Stimulated activated CD4-positive, alpha-beta T cell treated with anti-CD3 and anti-CD28 coated beads, TNF-alpha, amount 100 ng/mL, for 24 hours (primary cell): ENCODE measurements at regions not wholly inside any gene's neighbourhood (a gene's known extent, or its start where the extent isn't known, plus 50 kb on each side); places are given as distances from the start of the nearest gene placed in this dataset.

Source experiments
- DNase-seq, 3 experiments: peaks; one replicate each; pipeline ENCODE4 v3.0.0-alpha.2; 2020; ENCODE audit warnings: low read depth in 3 of 3

- no peak for DNase-seq
Observed at GRCh38 chr2:2542966-2543611, 212.0 kb upstream of the MYT1L start.

GRCh38 chr2:2542316-2542715 lies 211.2 kb upstream of the MYT1L start:
- DNase-seq, result no peak

GRCh38 chr2:2540406-2540805 lies 209.3 kb upstream of the MYT1L start:
- no peak for DNase-seq

GRCh38 chr2:2536416-2537056 lies 205.5 kb upstream of the MYT1L start:
- DNase-seq, result no peak

- DNase-seq, result no peak
Observed at GRCh38 chr2:2530334-2530733, 199.3 kb upstream of the MYT1L start.

- no peak for DNase-seq
Observed at GRCh38 chr2:2528846-2529245, 197.8 kb upstream of the MYT1L start.

GRCh38 chr2:2527148-2527547 lies 196.1 kb upstream of the MYT1L start:
- DNase-seq, result no peak

GRCh38 chr2:2524348-2524941 lies 193.4 kb upstream of the MYT1L start:
- no peak for DNase-seq

GRCh38 chr2:2523461-2524347 lies 192.6 kb upstream of the MYT1L start:
- no peak for DNase-seq

GRCh38 chr2:2520401-2520811 lies 189.3 kb upstream of the MYT1L start:
- DNase-seq, result no peak

GRCh38 chr2:2519381-2519780 lies 188.3 kb upstream of the MYT1L start:
- DNase-seq, result no peak

GRCh38 chr2:2517399-2517798 lies 186.3 kb upstream of the MYT1L start:
- DNase-seq, result no peak

GRCh38 chr2:2516386-2516785 lies 185.3 kb upstream of the MYT1L start:
- DNase-seq, result no peak

- DNase-seq, result no peak
Observed at GRCh38 chr2:2512931-2513330, 181.9 kb upstream of the MYT1L start.

GRCh38 chr2:2507417-2507997 lies 176.4 kb upstream of the MYT1L start:
- no peak for DNase-seq

GRCh38 chr2:2506536-2506935 lies 175.5 kb upstream of the MYT1L start:
- DNase-seq, result no peak

GRCh38 chr2:2505604-2506003 lies 174.5 kb upstream of the MYT1L start:
- DNase-seq, result no peak

- no peak for DNase-seq
Observed at GRCh38 chr2:2503864-2504418, 172.9 kb upstream of the MYT1L start.

GRCh38 chr2:2502201-2502549 lies 171.1 kb upstream of the MYT1L start:
- DNase-seq, result no peak

GRCh38 chr2:2501454-2502200 lies 170.6 kb upstream of the MYT1L start:
- no peak for DNase-seq

GRCh38 chr2:2495606-2496005 lies 164.5 kb upstream of the MYT1L start:
- DNase-seq, result no peak
